ENCODE measurements at regions not wholly inside any gene's neighbourhood (a gene's known extent, or its start where the extent isn't known, plus 50 kb on each side); places are given as distances from the start of the nearest gene placed in this dataset.

DNA sequence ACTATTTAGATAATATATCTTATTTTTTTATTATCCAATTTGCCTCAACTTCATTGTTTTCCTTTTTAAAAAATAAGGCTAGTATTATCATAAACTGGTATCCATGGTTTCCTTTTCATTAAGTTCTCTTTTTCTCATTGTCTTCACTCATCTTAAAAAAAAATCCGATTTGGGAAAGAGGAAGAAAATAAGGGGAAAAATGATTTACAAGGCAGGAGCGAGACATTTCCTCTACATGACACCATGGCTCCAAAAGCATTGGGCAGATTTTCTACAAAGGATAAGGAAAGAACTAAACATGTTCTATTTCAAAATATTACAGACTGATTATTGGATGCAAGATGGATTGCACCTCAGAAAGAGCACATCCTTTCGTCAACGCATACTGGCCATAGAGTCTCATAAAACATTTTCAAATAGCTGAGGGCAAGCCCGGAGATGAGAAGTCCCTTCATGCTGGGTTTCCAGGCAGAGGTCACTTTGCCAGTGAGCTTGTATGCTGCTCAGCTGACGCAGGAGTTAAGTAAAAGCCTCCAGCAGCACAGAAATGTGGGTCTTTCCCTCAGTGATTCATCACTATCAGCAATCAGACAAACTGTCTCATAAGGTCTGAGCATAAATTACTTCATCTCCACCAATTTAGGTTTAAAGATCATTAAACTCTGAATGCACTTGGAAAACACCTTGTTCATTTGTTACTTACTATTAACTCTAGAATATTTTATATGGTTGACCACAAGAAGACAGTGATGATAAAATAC is 129.0 kb upstream of the TNFAIP3 start:
- TF ChIP-seq NFIC (IDR thresholded peaks at IDR 0.05) (no peak), EP300 (IDR thresholded peaks at IDR 0.05; ENCODE audit: borderline replicate concordance) (no peak), RAD21 (IDR thresholded peaks at IDR 0.05; ENCODE audit: low read depth) (no peak), EGR1 (IDR thresholded peaks at IDR 0.05) (no peak), CEBPB (IDR thresholded peaks at IDR 0.05) (no peak), TAF1 (IDR thresholded peaks at IDR 0.05; ENCODE audit: low read depth) (no peak), TCF12 (IDR thresholded peaks at IDR 0.05; ENCODE audit: low read depth) (no peak)
- TF ChIP-seq, protein P1, sequence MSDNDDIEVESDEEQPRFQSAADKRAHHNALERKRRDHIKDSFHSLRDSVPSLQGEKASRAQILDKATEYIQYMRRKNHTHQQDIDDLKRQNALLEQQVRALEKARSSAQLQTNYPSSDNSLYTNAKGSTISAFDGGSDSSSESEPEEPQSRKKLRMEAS (IDR thresholded peaks at IDR 0.05): no peak
- TF ChIP-seq, protein P2, sequence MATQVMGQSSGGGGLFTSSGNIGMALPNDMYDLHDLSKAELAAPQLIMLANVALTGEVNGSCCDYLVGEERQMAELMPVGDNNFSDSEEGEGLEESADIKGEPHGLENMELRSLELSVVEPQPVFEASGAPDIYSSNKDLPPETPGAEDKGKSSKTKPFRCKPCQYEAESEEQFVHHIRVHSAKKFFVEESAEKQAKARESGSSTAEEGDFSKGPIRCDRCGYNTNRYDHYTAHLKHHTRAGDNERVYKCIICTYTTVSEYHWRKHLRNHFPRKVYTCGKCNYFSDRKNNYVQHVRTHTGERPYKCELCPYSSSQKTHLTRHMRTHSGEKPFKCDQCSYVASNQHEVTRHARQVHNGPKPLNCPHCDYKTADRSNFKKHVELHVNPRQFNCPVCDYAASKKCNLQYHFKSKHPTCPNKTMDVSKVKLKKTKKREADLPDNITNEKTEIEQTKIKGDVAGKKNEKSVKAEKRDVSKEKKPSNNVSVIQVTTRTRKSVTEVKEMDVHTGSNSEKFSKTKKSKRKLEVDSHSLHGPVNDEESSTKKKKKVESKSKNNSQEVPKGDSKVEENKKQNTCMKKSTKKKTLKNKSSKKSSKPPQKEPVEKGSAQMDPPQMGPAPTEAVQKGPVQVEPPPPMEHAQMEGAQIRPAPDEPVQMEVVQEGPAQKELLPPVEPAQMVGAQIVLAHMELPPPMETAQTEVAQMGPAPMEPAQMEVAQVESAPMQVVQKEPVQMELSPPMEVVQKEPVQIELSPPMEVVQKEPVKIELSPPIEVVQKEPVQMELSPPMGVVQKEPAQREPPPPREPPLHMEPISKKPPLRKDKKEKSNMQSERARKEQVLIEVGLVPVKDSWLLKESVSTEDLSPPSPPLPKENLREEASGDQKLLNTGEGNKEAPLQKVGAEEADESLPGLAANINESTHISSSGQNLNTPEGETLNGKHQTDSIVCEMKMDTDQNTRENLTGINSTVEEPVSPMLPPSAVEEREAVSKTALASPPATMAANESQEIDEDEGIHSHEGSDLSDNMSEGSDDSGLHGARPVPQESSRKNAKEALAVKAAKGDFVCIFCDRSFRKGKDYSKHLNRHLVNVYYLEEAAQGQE (IDR thresholded peaks at IDR 0.05; ENCODE audit: low read depth): no peak
